Hepatocyte (in vitro differentiated cells): ENCODE measurements at regions not wholly inside any gene's neighbourhood (a gene's known extent, or its start where the extent isn't known, plus 50 kb on each side); places are given as distances from the start of the nearest gene placed in this dataset.

Experiments used
- CTCF ChIP-seq: fragments of 200-600 bp; sonication (generic); IDR thresholded peaks from 2 replicates; pipeline ENCODE4 v1.5.1; 2016; ENCODE audit warnings: antibody characterized with exemption, mild to moderate bottlenecking; ENCODE audit not compliant: poor library complexity
- EZH2 ChIP-seq: fragments of 200-600 bp; sonication (generic); IDR thresholded peaks from 2 replicates; pipeline ENCODE4 v1.6.1; 2016; ENCODE audit warnings: antibody characterized with exemption, mild to moderate bottlenecking, borderline replicate concordance

GRCh38 chr2:162963156-162963555 lies 124.6 kb upstream of the KCNH7 start:
- TF ChIP-seq CTCF (no peak), EZH2 (no peak)
